HepG2 (cell line): ENCODE measurements at regions not wholly inside any gene's neighbourhood (a gene's known extent, or its start where the extent isn't known, plus 50 kb on each side); places are given as distances from the start of the nearest gene placed in this dataset.

Source experiments
- ATAC-seq: fragments of 200-7000 bp; cut with Tn5 transposase; 3 replicates; pipeline ENCODE4 v1.9.1; 2020; ENCODE audit warnings: mild to moderate bottlenecking, moderate library complexity
- BruUV-seq: library from RNA; stranded (reverse); fragments of 400-500 nt; replicated peaks from 2 replicates; lab custom pipeline; 2021; lab: Mats Ljungman, UMichigan
- CTCF ChIA-PET: fragments of 300-600 bp; formaldehyde crosslinking; extraction: SDS; loops from one replicate; lab custom pipeline; 2021; ENCODE audit warnings: low total read pairs, inconsistent platforms, low intra/inter-chr PET ratio; lab: Yijun Ruan, JAX
- POLR2A ChIA-PET: fragments of 350-600 bp; sonication (Branson Sonifier 250); formaldehyde crosslinking; loops from one replicate; lab custom pipeline; 2020; ENCODE audit warnings: antibody characterized with exemption, inconsistent platforms; lab: Yijun Ruan, JAX
- DNase-seq: peaks from one replicate; pipeline ENCODE4 v3.0.0-alpha.2; 2015; ENCODE audit warnings: low spot score
- FAIRE-seq: peaks from 3 replicates; lab custom pipeline; 2011; peaks lifted over from hg19 to GRCh38; lab: Jason Lieb, UNC
- H2AFZ ChIP-seq: one replicate; pipeline ENCODE4 v1.6.1; 2011; ENCODE audit warnings: low read length, inconsistent platforms
- H3K27ac ChIP-seq: fragments of 300-600 bp; 3 replicates; pipeline ENCODE4 v1.8.0; 2011; ENCODE audit warnings: mixed run types, mild to moderate bottlenecking, mixed read lengths, low read length, inconsistent platforms; ENCODE audit not compliant: insufficient read depth; ENCODE audit errors: extremely low read length
- H3K27me3 ChIP-seq, 2 experiments: fragments of 200-600 bp in 1 of 2; 2 replicates in 1 of 2; 3 replicates in 1 of 2; pipeline versions ENCODE4 v1.6.0 to v1.8.0; 2011; ENCODE audit warnings: low read length in 2 of 2, mild to moderate bottlenecking in 2 of 2, moderate library complexity in 2 of 2, inconsistent platforms in 1 of 2; ENCODE audit not compliant: insufficient read depth in 2 of 2, control insufficient read depth in 1 of 2
- H3K36me3 ChIP-seq, 2 experiments: fragments of 200-600 bp in 1 of 2; replicated peaks in 1 of 2; 2 replicates in 1 of 2; 3 replicates in 1 of 2; pipeline versions ENCODE4 v1.5.1 to v1.8.0; 2011; ENCODE audit warnings: low read length in 2 of 2, inconsistent platforms in 1 of 2; ENCODE audit not compliant: insufficient read depth in 2 of 2, control insufficient read depth in 1 of 2
- H3K4me1 ChIP-seq: 2 replicates; pipeline ENCODE4 v1.5.1; 2012; ENCODE audit warnings: low read length, inconsistent platforms; ENCODE audit not compliant: insufficient read depth
- H3K4me2 ChIP-seq: 2 replicates; pipeline ENCODE4 v1.6.0; 2011; ENCODE audit warnings: low read depth, low read length, inconsistent platforms
- H3K4me3 ChIP-seq, 3 experiments: fragments of 200-600 bp in 1 of 3; sonication (generic), shearing (Covaris generic) in 1 of 3; replicated peaks in 1 of 3; 2 replicates each; pipeline ENCODE4 v1.5.1; 2011 to 2016; ENCODE audit warnings: low read length in 3 of 3, inconsistent platforms in 2 of 3, low read depth in 2 of 3, mild to moderate bottlenecking in 2 of 3, control low read depth in 1 of 3, mixed read lengths in 1 of 3; ENCODE audit not compliant: insufficient read depth in 1 of 3
- H3K79me2 ChIP-seq: one replicate; pipeline ENCODE4 v1.6.1; 2011; ENCODE audit warnings: low read length, inconsistent platforms; ENCODE audit not compliant: insufficient read depth
- H3K9ac ChIP-seq: 2 replicates; pipeline ENCODE4 v1.6.0; 2011; ENCODE audit warnings: mild to moderate bottlenecking, low read depth, low read length, inconsistent platforms; ENCODE audit not compliant: insufficient read depth
- H3K9me3 ChIP-seq: 2 replicates; pipeline ENCODE4 v1.5.1; 2012; ENCODE audit warnings: mild to moderate bottlenecking, low read length
- H4K20me1 ChIP-seq: 2 replicates; pipeline ENCODE4 v1.6.0; 2011; ENCODE audit warnings: inconsistent platforms, mild to moderate bottlenecking, low read length, moderate library complexity; ENCODE audit not compliant: insufficient read depth
- CCAR2 ChIP-seq: fragments of 200-400 bp; formaldehyde crosslinking; optimal IDR thresholded peaks from 2 replicates; pipeline ENCODE3; 2018; ENCODE audit warnings: low read depth, mild to moderate bottlenecking, low read length, moderate library complexity
- FOSL1 ChIP-seq: sonication (generic); formaldehyde crosslinking; IDR thresholded peaks from 2 replicates; pipeline ENCODE4 v1.9.0; 2021; ENCODE audit warnings: missing genetic modification reagents, borderline replicate concordance
- FOXO1 ChIP-seq: sonication (generic); formaldehyde crosslinking; IDR thresholded peaks from 2 replicates; pipeline ENCODE4 v1.4.0; 2020; ENCODE audit warnings: missing genetic modification reagents
- HMG20B ChIP-seq: conservative IDR thresholded peaks from 2 replicates; pipeline ENCODE4 v1.6.1; 2016; ENCODE audit warnings: missing genetic modification reagents, missing compliant biosample characterization
- HNRNPLL ChIP-seq: fragments of 200-400 bp; formaldehyde crosslinking; IDR thresholded peaks from 2 replicates; pipeline ENCODE4 v1.6.1; 2017; ENCODE audit warnings: mild to moderate bottlenecking, low read depth, low read length; ENCODE audit not compliant: poor library complexity, severe bottlenecking
- NKX3-1 ChIP-seq: sonication (generic); formaldehyde crosslinking; IDR thresholded peaks from 2 replicates; pipeline ENCODE4 v1.5.0; 2020; ENCODE audit warnings: missing genetic modification reagents
- NR1H2 ChIP-seq: sonication (generic); formaldehyde crosslinking; IDR thresholded peaks from 2 replicates; pipeline ENCODE4 v1.8.1; 2022; ENCODE audit warnings: low read depth, missing genetic modification reagents, borderline replicate concordance
- PCBP1 ChIP-seq: fragments of 200-400 bp; formaldehyde crosslinking; IDR thresholded peaks from 2 replicates; pipeline ENCODE4 v1.6.1; 2017; ENCODE audit warnings: mild to moderate bottlenecking, low read depth, low read length, borderline replicate concordance
- REL ChIP-seq: sonication (generic); formaldehyde crosslinking; conservative IDR thresholded peaks from 2 replicates; pipeline ENCODE4 v1.8.0; 2022; ENCODE audit warnings: mild to moderate bottlenecking, missing genetic modification reagents, moderate library complexity
- SIN3B ChIP-seq: fragments of 150-350 bp; IDR thresholded peaks from 2 replicates; pipeline ENCODE4 v1.6.1; 2014; ENCODE audit warnings: low read length
- SMAD1 ChIP-seq: sonication (generic); formaldehyde crosslinking; IDR thresholded peaks from 2 replicates; pipeline ENCODE4 v1.4.0; 2020; ENCODE audit warnings: missing genetic modification reagents, low read depth, mild to moderate bottlenecking, borderline replicate concordance
- SPEN ChIP-seq: sonication (generic); formaldehyde crosslinking; IDR thresholded peaks from 2 replicates; pipeline ENCODE4 v1.5.1; 2020; ENCODE audit warnings: low read depth, mild to moderate bottlenecking, missing genetic modification reagents
- ZNF264 ChIP-seq: sonication (generic); formaldehyde crosslinking; IDR thresholded peaks from 2 replicates; pipeline ENCODE4 v1.4.0; 2020; ENCODE audit warnings: missing genetic modification reagents
- ZNF3 ChIP-seq: IDR thresholded peaks from 2 replicates; pipeline ENCODE4 v1.7.0; 2017; ENCODE audit warnings: inconsistent platforms
- ZNF333 ChIP-seq: sonication (generic); formaldehyde crosslinking; IDR thresholded peaks from 2 replicates; pipeline ENCODE4 v1.4.0; 2020; ENCODE audit warnings: mild to moderate bottlenecking, missing genetic modification reagents, borderline replicate concordance
- ZNF563 ChIP-seq: sonication (generic); formaldehyde crosslinking; IDR thresholded peaks from 2 replicates; pipeline ENCODE4 v1.8.0; 2022; ENCODE audit warnings: mild to moderate bottlenecking, moderate library complexity, missing genetic modification reagents
- WGBS: methylation state at CpG from one replicate; pipeline ENCODE4 v1.1.6; 2017; ENCODE audit warnings: low lambda C conversion rate; 5-methylcytosine and 5-hydroxymethylcytosine counted together
- in situ Hi-C: cut with HindIII; loops from 2 replicates; pipeline ENCODE4 v1.10.0; 2017; ENCODE audit warnings: low pct_unique_long_range_greater_than_20kb; ENCODE audit not compliant: extremely low pct_ligation_motif_present
- intact Hi-C: fragments of 100-400 bp; cut with micrococcal nuclease; formaldehyde crosslinking; loops from one replicate; pipeline ENCODE4 v1.10.0; 2022; ENCODE audit not compliant: unreplicated experiment
- TF ChIP-seq, protein P1 (sequence below): sonication (generic); formaldehyde crosslinking; IDR thresholded peaks from 2 replicates; pipeline ENCODE4 v1.5.0; 2020; ENCODE audit warnings: missing genetic modification reagents, mild to moderate bottlenecking, borderline replicate concordance
- TF ChIP-seq, protein P2 (sequence below): sonication (generic); formaldehyde crosslinking; IDR thresholded peaks from 2 replicates; pipeline ENCODE4 v1.5.0; 2020; ENCODE audit warnings: missing genetic modification reagents
- TF ChIP-seq, protein P3 (sequence below): sonication (generic); formaldehyde crosslinking; IDR thresholded peaks from 2 replicates; pipeline ENCODE4 v1.5.0; 2020; ENCODE audit warnings: missing genetic modification reagents

- TF ChIP-seq FOXO1 (CRISPR knock-in tag) (no peak), ZNF333 (no peak), SIN3B (no peak), HMG20B (CRISPR knock-in tag) (no peak), SPEN (CRISPR knock-in tag) (no peak), ZNF264 (CRISPR knock-in tag) (no peak), PCBP1 (no peak), NR1H2 (CRISPR knock-in tag) (no peak), CCAR2 (no peak), REL (no peak), ZNF563 (CRISPR knock-in tag) (no peak), NKX3-1 (CRISPR knock-in tag) (no peak), ZNF3 (CRISPR knock-in tag) (no peak), HNRNPLL (no peak), FOSL1 (CRISPR knock-in tag) (no peak), SMAD1 (no peak)
- TF ChIP-seq, protein P1, sequence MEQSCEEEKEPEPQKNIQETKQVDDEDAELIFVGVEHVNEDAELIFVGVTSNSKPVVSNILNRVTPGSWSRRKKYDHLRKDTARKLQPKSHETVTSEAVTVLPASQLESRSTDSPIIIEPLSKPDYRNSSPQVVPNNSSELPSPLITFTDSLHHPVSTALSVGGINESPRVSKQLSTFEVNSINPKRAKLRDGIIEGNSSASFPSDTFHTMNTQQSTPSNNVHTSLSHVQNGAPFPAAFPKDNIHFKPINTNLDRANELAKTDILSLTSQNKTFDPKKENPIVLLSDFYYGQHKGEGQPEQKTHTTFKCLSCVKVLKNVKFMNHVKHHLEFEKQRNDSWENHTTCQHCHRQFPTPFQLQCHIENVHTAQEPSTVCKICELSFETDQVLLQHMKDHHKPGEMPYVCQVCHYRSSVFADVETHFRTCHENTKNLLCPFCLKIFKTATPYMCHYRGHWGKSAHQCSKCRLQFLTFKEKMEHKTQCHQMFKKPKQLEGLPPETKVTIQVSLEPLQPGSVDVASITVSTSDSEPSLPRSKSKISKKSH (CRISPR knock-in tag), result no peak
- TF ChIP-seq, protein P2, sequence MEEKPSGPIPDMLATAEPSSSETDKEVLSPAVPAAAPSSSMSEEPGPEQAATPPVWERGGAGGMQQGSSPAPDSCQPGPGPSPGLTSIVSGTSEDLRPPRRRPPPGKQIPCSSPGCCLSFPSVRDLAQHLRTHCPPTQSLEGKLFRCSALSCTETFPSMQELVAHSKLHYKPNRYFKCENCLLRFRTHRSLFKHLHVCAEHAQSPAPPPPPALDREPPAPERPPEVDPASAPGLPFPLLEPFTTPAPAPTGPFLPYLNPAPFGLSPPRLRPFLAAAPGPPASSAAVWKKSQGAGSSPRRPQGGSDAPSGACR (CRISPR knock-in tag), result no peak
- TF ChIP-seq, protein P3, sequence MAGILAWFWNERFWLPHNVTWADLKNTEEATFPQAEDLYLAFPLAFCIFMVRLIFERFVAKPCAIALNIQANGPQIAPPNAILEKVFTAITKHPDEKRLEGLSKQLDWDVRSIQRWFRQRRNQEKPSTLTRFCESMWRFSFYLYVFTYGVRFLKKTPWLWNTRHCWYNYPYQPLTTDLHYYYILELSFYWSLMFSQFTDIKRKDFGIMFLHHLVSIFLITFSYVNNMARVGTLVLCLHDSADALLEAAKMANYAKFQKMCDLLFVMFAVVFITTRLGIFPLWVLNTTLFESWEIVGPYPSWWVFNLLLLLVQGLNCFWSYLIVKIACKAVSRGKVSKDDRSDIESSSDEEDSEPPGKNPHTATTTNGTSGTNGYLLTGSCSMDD, result no peak
- TF ChIP-seq, all 625 proteins: peak for 0
- Histone ChIP-seq H4K20me1 (no peaks in the 10 kb centered on the region), H3K4me2 (no peak overlapping the region), H3K36me3 (no peaks in the 10 kb centered on the region), H3K4me1 (no peaks in the 10 kb centered on the region), H3K27me3 (no peaks in the 10 kb centered on the region), H3K4me3 (no peak overlapping the region), H2AFZ (no peak overlapping the region), H3K27ac (no peak overlapping the region), H3K79me2 (no peaks in the 10 kb centered on the region), H3K9me3 (no peaks in the 10 kb centered on the region; the same call in none of the 2 replicates), H3K9ac (no peak overlapping the region)
- POLR2A ChIA-PET, result no interaction called here
- CTCF ChIA-PET, result no interaction called here
- BruUV-seq, result no TSS peak
- intact Hi-C loops (no loop called here), in situ Hi-C loops (no loop called here)
- no peak for ATAC-seq
- WGBS, result 0% methylated on average over 2 of the region's 2 CpGs
- DNase-seq, result no peak
- no peak for FAIRE-seq
Measured at GRCh38 chr9:16293610-16294009, 576.9 kb downstream of the BNC2 start.
